Gastrocnemius medialis (tissue), 4 donors: ENCODE measurements at regions not wholly inside any gene's neighbourhood (a gene's known extent, or its start where the extent isn't known, plus 50 kb on each side); places are given as distances from the start of the nearest gene placed in this dataset.

ENCODE experiments used
- ATAC-seq, 2 donors: fragments of 150-250 bp; one replicate each; pipeline ENCODE4 v1.9.1; 2016
- DNase-seq, 2 donors: peaks; one replicate each; pipeline ENCODE4 v3.0.0-alpha.2; 2019
- H3K27ac ChIP-seq, 4 donors: fragments of 200-600 bp; sonication (generic); 1 replicate in 1 of 4; 2 replicates in 3 of 4; pipeline ENCODE4 v1.5.1; 2016 to 2018; ENCODE audit warnings: mild to moderate bottlenecking in 2 of 4, moderate library complexity in 1 of 4
- H3K27me3 ChIP-seq, 3 donors: fragments of 200-600 bp; sonication (generic) in 2 of 3; 1 replicate in 1 of 3; 2 replicates in 2 of 3; pipeline versions ENCODE4 v1.5.1 to v1.6.0; 2016 to 2019; ENCODE audit warnings: mild to moderate bottlenecking in 1 of 3, moderate library complexity in 1 of 3
- H3K36me3 ChIP-seq, 2 donors: fragments of 200-600 bp; sonication (generic) in 1 of 2; one replicate each; pipeline ENCODE4 v1.5.1; 2017 to 2018
- H3K4me1 ChIP-seq, 2 donors: fragments of 200-600 bp; sonication (generic) in 1 of 2; one replicate each; pipeline ENCODE4 v1.5.1; 2016 to 2017; ENCODE audit warnings: mild to moderate bottlenecking in 2 of 2
- H3K4me3 ChIP-seq, 4 donors: fragments of 200-600 bp; sonication (generic) in 3 of 4; 1 replicate in 1 of 4; 2 replicates in 3 of 4; pipeline ENCODE4 v1.5.1; 2016 to 2019; ENCODE audit warnings: mild to moderate bottlenecking in 2 of 4
- H3K9me3 ChIP-seq, 3 donors: fragments of 200-600 bp; sonication (generic) in 2 of 3; 1 replicate in 1 of 3; 2 replicates in 2 of 3; pipeline ENCODE4 v1.5.1; 2016 to 2019
- POLR2A ChIP-seq, 2 donors: fragments of 450-650 bp; IDR thresholded peaks; one replicate each; pipeline ENCODE4 v1.6.1; 2017; ENCODE audit warnings: antibody characterized with exemption in 2 of 2, mild to moderate bottlenecking in 2 of 2, moderate library complexity in 2 of 2
- in situ Hi-C, 4 donors: fragments of 200-750 bp; cut with MboI; loops; one replicate each; pipeline versions ENCODE4 v1.15.0 to v1.8.0; 2017; ENCODE audit warnings: low sequenced_read_pairs in 4 of 4
- intact Hi-C: fragments of 100-400 bp; cut with DNase I; formaldehyde crosslinking; loops from one replicate; pipeline ENCODE4 v1.15.1; 2023; ENCODE audit warnings: low total_unique reads
- TF ChIP-seq, protein P1 (sequence below), 5 experiments: fragments of 450-650 bp in 3 of 5; fragments of 200-600 bp in 2 of 5; sonication (generic) in 2 of 5; IDR thresholded peaks in 4 of 5; conservative IDR thresholded peaks in 1 of 5; 1 replicate in 4 of 5; 2 replicates in 1 of 5; pipeline ENCODE4 v1.5.1; 2016 to 2019; ENCODE audit warnings: antibody characterized with exemption in 5 of 5, mild to moderate bottlenecking in 3 of 5, moderate library complexity in 3 of 5

GRCh38 chr9:120104771-120105170 lies 475.2 kb downstream of the CDK5RAP2 start:
- TF ChIP-seq, protein P1, sequence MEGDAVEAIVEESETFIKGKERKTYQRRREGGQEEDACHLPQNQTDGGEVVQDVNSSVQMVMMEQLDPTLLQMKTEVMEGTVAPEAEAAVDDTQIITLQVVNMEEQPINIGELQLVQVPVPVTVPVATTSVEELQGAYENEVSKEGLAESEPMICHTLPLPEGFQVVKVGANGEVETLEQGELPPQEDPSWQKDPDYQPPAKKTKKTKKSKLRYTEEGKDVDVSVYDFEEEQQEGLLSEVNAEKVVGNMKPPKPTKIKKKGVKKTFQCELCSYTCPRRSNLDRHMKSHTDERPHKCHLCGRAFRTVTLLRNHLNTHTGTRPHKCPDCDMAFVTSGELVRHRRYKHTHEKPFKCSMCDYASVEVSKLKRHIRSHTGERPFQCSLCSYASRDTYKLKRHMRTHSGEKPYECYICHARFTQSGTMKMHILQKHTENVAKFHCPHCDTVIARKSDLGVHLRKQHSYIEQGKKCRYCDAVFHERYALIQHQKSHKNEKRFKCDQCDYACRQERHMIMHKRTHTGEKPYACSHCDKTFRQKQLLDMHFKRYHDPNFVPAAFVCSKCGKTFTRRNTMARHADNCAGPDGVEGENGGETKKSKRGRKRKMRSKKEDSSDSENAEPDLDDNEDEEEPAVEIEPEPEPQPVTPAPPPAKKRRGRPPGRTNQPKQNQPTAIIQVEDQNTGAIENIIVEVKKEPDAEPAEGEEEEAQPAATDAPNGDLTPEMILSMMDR (IDR thresholded peaks at IDR 0.05 in 4 of 5, conservative IDR thresholded peaks at IDR 0.05 in 1 of 5): no peak
- TF ChIP-seq POLR2A (IDR thresholded peaks at IDR 0.05): no peak
- H3K9me3 ChIP-seq: no peaks in the 10 kb centered on the region
- H3K27me3 ChIP-seq: no peaks in the 10 kb centered on the region
- H3K27ac ChIP-seq: no peak overlapping the region
- in situ Hi-C loops: no loop called here
- no peak for DNase-seq
- no peak overlapping the region for H3K4me3 ChIP-seq
- H3K4me1 ChIP-seq: no peaks in the 10 kb centered on the region
- intact Hi-C loops: no loop called here
- no peaks in the 10 kb centered on the region for H3K36me3 ChIP-seq
- no peak for ATAC-seq

DNA sequence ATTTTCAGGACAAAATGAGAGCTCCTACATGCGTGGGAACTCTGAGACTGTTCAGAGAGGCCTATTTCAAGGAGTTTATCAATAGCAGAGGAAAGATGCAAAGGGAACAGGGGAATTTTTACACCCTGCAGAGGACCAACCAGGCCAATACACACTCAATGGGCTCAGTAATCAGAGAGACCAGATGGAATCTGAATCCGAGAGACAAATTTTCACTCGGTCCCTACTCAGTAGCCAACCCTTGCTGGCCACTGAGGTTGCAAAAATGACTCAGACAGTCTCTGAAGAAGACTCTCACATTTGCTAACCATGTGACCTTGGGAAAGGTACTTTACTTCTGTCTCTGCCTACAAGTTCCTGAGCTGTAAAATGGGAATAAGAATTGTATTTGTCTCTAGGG lies 479.4 kb downstream of the CDK5RAP2 start:
- intact Hi-C loops: no loop called here
- Histone ChIP-seq H3K4me1 (no peaks in the 10 kb centered on the region), H3K4me3 (no peak overlapping the region), H3K27me3 (no peaks in the 10 kb centered on the region), H3K36me3 (no peaks in the 10 kb centered on the region), H3K27ac (no peak overlapping the region), H3K9me3 (no peaks in the 10 kb centered on the region)
- in situ Hi-C loops: no loop called here
- TF ChIP-seq, protein P1 (IDR thresholded peaks at IDR 0.05 in 4 of 5, conservative IDR thresholded peaks at IDR 0.05 in 1 of 5): no peak
- no peak for TF ChIP-seq POLR2A (IDR thresholded peaks at IDR 0.05)
- no peak for DNase-seq
- no peak for ATAC-seq

- Histone ChIP-seq H3K4me3 (no peak overlapping the region), H3K4me1 (no peaks in the 10 kb centered on the region), H3K9me3 (no peaks in the 10 kb centered on the region), H3K27me3 (no peaks in the 10 kb centered on the region), H3K36me3 (no peaks in the 10 kb centered on the region), H3K27ac (no peak overlapping the region)
- intact Hi-C loops (no loop called here), in situ Hi-C loops (no loop called here)
- ATAC-seq (no peak), DNase-seq (no peak)
- TF ChIP-seq, protein P1 (IDR thresholded peaks at IDR 0.05 in 4 of 5, conservative IDR thresholded peaks at IDR 0.05 in 1 of 5): no peak
- no peak for TF ChIP-seq POLR2A (IDR thresholded peaks at IDR 0.05)
Observed at GRCh38 chr9:120099065-120099464, 480.9 kb downstream of the CDK5RAP2 start.

DNA sequence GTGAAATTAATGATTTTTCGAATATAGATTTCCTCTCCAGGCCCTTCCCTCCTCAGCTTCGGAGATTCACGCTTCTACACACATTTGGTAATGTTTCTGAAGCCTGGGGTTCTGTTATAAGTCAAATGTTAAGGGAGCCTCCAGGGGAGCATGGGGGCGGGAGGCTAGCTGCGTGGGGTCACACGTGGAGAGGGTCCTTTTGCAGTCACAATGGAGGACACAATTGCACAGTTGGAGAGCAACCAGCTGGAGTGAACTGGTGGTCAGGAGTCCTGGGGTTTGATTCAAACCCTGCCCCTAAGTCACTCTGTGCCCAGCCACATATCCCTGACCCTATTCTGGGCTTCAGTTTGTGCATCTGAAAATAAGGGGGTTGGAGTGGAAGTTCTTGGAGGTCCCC lies 481.4 kb downstream of the CDK5RAP2 start:
- DNase-seq (no peak), ATAC-seq (no peak)
- Histone ChIP-seq H3K27me3 (no peaks in the 10 kb centered on the region), H3K27ac (no peak overlapping the region), H3K36me3 (no peaks in the 10 kb centered on the region), H3K4me3 (no peak overlapping the region), H3K9me3 (no peaks in the 10 kb centered on the region), H3K4me1 (no peaks in the 10 kb centered on the region)
- in situ Hi-C loops (no loop called here), intact Hi-C loops (no loop called here)
- TF ChIP-seq, protein P1 (IDR thresholded peaks at IDR 0.05 in 4 of 5, conservative IDR thresholded peaks at IDR 0.05 in 1 of 5): no peak

DNA sequence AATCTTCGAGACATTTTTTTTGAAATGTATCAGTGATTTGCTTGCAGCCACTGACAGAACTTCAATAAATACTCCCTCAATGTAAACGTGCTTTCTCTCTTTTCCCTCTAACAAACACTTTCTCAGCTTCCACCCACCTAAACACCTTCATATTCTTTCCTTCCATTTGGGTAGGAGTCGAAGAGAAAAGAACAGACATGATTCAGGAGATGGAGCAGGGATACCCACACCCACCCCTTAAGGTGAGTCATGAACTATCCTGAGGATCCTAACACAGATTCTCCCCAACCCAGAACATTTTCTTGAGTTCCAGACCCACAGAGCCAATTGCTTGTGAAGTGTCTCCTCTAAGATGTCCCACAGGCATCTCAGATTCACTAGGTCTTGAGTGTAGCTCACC lies 488.8 kb downstream of the CDK5RAP2 start:
- no peaks in the 10 kb centered on the region for H3K36me3 ChIP-seq
- intact Hi-C loops: no loop called here
- H3K4me1 ChIP-seq: no peaks in the 10 kb centered on the region
- TF ChIP-seq, protein P1 (IDR thresholded peaks at IDR 0.05 in 4 of 5, conservative IDR thresholded peaks at IDR 0.05 in 1 of 5): no peak
- no peak for TF ChIP-seq POLR2A (IDR thresholded peaks at IDR 0.05)
- no peaks in the 10 kb centered on the region for H3K27me3 ChIP-seq
- DNase-seq (no peak), ATAC-seq (no peak)
- H3K4me3 ChIP-seq: no peak overlapping the region
- no peak overlapping the region for H3K27ac ChIP-seq
- H3K9me3 ChIP-seq: no peaks in the 10 kb centered on the region
- in situ Hi-C loops: no loop called here
